GM21526 (cell line): ENCODE measurements at regions not wholly inside any gene's neighbourhood (a gene's known extent, or its start where the extent isn't known, plus 50 kb on each side); places are given as distances from the start of the nearest gene placed in this dataset.
A peak's percentile ranks its signal among the peaks of the same experiment; 100 is the strongest.
"Not testable (repeated sequence)": the region's sequence is repeated elsewhere in the genome, so short reads cannot be mapped to it uniquely, and the experiment has no call there.

Experiments used
- ATAC-seq: cut with Tn5 transposase; IDR thresholded peaks from one replicate; pipeline ENCODE4 v1.9.1; 2021; ENCODE audit warnings: moderate library complexity; ENCODE audit not compliant: unreplicated experiment, low FRiP score

GRCh38 chr1:185681034-185681633 is 53.1 kb upstream of the HMCN1 start:
- ATAC-seq, result peak; percentile 66

GRCh38 chr1:185680453-185680852 is 53.7 kb upstream of the HMCN1 start:
- ATAC-seq, result no peak

- ATAC-seq, result no peak
These were observed 55.0 kb upstream of the HMCN1 start for GRCh38 chr1:185679220-185679619.

GRCh38 chr1:185676969-185677368 is 57.2 kb upstream of the HMCN1 start:
- no peak for ATAC-seq

GRCh38 chr1:185674201-185674600 is 60.0 kb upstream of the HMCN1 start:
- ATAC-seq, result peak; percentile 72

GRCh38 chr1:185672719-185673360 is 61.4 kb upstream of the HMCN1 start:
- no peak for ATAC-seq

GRCh38 chr1:185670187-185670627 is 64.0 kb upstream of the HMCN1 start:
- ATAC-seq, result no peak

- no peak for ATAC-seq
These were observed 66.2 kb upstream of the HMCN1 start for GRCh38 chr1:185668013-185668412.

GRCh38 chr1:185666582-185666981 is 67.6 kb upstream of the HMCN1 start:
- no peak for ATAC-seq

- ATAC-seq, result no peak
These were observed 70.4 kb upstream of the HMCN1 start for GRCh38 chr1:185663771-185664296.

- ATAC-seq, result no peak
These were observed 70.9 kb upstream of the HMCN1 start for GRCh38 chr1:185663332-185663731.

- ATAC-seq, result no peak
These were observed 72.2 kb upstream of the HMCN1 start for GRCh38 chr1:185661971-185662370.

- ATAC-seq, result no peak
These were observed 77.5 kb upstream of the HMCN1 start for GRCh38 chr1:185656663-185657062.

- no peak for ATAC-seq
These were observed 79.3 kb upstream of the HMCN1 start for GRCh38 chr1:185654952-185655314.

GRCh38 chr1:185654199-185654951 is 79.8 kb upstream of the HMCN1 start:
- no peak for ATAC-seq

- no peak for ATAC-seq
These were observed 80.6 kb upstream of the HMCN1 start for GRCh38 chr1:185653615-185654014.

GRCh38 chr1:185652348-185652747 is 81.8 kb upstream of the HMCN1 start:
- ATAC-seq, result no peak

- no peak for ATAC-seq
These were observed 83.5 kb upstream of the HMCN1 start for GRCh38 chr1:185650602-185651230.

- ATAC-seq, result no peak
These were observed 85.2 kb upstream of the HMCN1 start for GRCh38 chr1:185648858-185649589.

- not testable (repeated sequence) for ATAC-seq
These were observed 86.5 kb upstream of the HMCN1 start for GRCh38 chr1:185647597-185648267.
